NCI-H524 treated with DMSO at 0.1 percent for 48 hours (cell line): ENCODE measurements at regions not wholly inside any gene's neighbourhood (a gene's known extent, or its start where the extent isn't known, plus 50 kb on each side); places are given as distances from the start of the nearest gene placed in this dataset.
"Not testable (repeated sequence)": the region's sequence is repeated elsewhere in the genome, so short reads cannot be mapped to it uniquely, and the experiment has no call there.

ENCODE experiments used
- DNase-seq: peaks from one replicate; lab custom pipeline; 2025; lab: John Stamatoyannopoulos, UW

DNA sequence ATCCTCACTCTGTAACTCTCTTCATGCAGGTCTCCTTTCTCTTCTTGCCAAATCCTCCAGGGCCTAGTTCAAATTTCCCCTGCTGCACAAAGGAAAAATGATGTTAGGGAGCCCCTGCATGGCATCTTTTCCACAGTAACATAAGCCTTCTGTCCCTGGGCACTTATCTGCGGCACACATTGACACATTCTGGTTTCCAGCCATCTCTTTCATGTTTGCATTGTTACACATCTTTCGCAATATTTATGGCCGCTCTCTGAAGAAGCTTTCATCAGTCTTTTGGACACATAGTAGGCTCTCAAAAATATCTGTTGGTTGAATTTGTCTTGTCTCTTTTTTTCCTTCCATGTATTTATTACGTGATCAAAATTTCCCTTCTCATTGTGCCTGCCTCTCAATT is 1806.1 kb upstream of the PIK3C3 start:
- no peak for DNase-seq

DNA sequence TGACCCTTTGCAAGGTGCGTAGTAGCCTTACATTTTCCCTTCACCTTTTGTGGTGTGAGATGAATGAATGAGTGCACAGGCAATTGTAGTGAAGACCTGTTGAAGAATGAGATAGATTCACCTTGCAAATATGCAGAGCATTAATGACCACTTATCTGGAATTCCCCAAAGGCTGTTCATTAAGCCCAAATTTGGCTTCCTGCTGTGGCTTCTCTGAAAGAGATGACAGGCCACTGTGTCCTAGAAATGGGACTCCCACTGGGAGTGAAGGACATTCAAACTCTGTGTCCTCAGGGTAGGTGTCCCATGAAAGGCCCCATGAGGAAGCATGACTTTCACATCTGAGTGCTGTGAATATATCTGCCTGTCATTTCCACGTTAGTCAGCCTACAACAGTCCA is 1821.8 kb upstream of the PIK3C3 start:
- no peak for DNase-seq

DNA sequence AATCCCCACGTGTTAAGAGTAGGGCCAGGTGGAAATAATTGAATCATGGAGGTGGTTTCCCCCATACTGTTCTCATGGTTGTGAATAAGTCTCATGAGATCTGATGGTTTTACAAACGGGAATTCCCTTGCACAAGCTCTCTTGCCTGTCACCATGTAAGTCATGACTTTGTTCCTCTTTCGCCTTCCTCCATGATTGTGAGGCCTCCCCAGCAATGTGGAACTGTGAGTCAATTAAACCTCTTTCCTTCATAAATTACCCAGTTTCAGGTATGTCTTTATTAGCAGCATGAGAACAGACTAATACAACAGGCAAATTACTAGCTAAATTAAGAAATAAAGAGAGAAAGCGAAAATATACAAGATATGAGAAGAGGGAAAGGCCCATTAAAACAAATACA is 1822.6 kb upstream of the PIK3C3 start:
- not testable (repeated sequence) for DNase-seq

DNA sequence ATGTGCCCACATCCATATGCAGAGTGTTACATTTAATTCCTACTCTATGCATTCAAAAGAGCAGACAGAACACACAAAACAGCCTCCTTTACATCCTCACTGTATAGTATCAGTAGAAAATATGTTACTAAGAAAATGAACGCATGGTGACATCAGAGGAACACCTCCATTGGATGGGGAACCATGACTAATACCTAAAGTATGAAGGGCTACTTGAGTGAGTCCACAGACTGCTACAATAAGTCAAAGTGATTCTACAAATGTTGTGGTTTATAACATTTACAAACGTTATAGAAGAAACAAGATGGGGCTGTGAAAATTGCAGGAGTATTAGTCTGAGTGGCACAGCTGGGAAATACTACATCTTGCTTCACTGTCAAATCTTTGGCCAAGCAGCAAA is 1830.9 kb upstream of the PIK3C3 start:
- DNase-seq, result no peak

DNA sequence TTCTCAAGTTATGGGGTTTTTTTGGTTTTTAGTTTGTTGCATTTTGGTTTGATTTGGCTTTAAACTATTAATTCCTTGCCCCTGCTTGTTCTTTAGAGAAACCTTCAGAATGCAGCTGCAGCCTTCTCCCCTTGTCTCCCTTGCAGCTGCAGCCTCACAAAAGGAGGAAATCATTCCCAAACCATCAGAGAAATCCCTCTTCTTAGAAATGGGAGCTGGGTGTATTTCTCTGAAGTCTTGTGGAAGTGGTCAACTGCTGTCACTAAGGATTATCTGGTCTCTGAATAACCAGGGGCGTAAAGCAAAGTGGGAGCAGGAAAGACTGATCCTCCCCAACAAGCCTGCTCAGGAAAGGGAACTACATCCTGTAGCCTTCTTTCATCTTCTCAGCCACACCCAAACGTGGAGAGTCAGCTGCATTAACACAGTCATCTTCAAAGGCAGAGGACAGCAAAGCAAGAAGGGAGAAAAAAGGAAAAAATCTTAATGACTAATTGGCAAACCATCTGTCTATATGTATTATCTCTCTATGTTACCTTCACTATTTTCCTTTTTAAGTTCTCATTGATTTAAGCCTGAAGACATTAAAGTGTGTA is 1834.1 kb upstream of the PIK3C3 start:
- no peak for DNase-seq

DNA sequence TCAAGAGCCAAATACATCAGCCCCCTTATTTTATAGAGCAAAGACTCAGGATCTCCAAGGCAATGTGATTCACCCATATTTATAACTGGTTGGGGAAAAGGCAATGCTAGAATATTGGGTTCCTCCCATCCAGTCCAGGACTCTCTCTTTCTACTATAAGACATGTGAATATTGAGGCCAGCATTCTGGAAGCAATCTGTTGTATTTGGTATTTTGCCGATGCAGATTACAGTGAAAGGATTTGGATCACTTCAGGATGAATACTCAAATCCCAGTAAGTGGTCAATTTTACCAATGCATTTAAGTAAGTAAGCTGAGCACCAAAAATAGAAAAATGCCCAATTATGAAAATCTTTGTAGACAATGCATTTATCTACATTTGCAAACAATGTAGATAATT is 1834.7 kb upstream of the PIK3C3 start:
- DNase-seq, result no peak

DNA sequence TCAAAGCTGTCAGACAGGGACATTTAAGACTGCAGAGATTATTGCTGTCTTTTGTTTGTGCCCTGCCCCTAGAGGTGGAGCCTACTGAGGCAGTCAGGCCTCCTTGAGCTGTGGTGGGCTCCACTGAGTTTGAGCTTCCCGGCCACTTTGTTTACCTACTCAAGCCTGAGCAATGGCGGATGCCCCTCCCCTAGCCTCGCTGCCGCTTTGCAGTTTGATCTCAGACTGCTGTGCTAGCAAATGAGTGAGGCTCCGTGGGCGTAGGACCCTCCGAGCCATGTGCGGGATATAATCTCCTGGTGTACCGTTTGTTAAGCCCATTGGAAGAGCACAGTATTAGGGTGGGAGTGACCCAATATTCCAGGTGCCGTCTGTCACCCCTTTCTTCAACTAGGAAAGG is 1835.5 kb upstream of the PIK3C3 start:
- not testable (repeated sequence) for DNase-seq

DNA sequence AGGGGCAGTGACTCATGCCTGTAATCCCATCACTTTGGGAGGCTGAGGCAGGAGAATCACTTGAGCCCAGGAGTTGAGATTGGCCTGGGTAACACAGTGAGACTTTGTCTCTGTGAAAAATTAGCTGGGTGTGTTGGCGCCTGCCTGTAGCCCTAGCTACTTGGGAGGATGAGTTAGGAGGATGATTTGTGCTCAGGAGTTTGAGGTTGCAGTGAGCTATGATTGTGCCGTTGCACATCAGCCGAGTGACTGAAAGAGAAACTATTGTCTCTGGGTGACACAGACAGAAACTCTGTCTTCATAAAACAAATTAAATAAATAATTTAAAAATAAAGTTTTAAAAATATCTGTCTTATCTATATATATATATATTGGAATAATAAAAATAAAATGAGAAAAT is 1844.6 kb upstream of the PIK3C3 start:
- no peak for DNase-seq

DNA sequence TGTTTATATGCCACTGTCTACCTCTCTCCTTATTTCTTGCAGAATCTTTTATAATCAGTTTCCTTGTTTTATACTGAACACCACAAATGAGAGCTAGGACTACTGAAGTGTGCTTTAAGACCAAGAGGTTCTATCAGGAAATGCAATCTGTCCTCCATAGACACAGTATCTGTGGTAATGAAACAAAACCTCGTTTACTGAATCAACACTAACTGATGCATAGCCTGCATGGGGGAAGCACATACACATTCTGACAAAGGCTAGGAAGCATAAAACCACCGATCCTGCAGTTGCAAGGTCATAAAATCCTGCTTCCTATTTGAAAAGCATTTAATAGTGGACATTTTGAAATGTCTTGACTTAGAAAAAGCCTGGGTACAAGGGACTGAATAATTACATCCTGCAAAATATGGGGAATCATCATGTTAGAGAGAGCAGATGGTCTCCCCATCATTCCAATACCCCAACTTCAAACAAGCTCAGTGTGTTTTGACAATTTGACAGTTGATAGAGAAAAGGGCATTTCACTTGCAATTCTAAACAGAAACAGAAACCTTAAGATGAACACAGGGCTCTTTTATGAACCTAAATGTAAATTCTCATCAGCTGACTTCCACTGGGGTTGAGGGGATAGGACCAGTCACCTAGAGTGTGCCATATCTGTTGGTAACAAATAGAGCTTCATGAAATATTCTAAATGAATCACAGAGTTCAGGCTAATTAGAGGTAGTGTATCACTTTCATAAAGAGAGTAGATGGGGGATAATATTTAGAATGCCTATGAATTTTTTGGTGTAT is 1845.6 kb upstream of the PIK3C3 start:
- DNase-seq, result no peak

DNA sequence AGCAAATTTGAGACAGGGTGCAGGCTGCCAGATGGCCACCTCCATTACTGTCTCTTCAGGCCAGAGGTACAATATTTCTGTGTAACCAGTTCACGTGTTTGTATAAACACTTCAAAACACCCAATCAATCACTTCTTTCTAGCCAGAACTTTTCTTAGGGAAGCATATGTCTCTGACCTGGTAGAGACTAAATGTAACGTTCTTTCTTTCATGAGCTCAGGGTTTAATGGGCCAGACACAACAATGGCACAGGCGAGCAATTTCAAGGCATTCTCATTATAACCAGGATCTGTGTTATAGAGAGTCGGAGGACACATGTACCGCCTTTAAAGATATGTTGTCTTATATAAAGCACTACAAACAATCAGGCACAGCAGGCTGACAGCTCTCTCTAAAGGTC is 1846.4 kb upstream of the PIK3C3 start:
- DNase-seq, result no peak

DNA sequence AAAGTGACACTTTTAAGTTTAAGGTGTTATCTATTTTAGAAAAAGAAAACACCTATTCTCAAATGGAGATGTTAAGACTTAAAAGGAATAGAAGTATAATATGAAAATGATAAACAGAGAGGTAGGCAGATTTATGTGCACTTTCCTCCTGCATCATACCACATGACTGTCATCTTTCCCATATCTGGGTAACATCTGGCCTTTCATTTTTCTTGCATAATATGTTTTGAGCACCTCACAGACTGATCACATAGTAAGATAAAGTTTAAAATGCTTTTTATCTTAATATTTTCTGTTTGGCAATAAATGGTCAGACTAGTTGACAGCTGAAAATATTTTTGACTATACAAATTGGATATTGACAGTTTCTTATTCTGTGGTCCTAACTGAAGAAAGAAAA is 1852.1 kb upstream of the PIK3C3 start:
- no peak for DNase-seq

DNA sequence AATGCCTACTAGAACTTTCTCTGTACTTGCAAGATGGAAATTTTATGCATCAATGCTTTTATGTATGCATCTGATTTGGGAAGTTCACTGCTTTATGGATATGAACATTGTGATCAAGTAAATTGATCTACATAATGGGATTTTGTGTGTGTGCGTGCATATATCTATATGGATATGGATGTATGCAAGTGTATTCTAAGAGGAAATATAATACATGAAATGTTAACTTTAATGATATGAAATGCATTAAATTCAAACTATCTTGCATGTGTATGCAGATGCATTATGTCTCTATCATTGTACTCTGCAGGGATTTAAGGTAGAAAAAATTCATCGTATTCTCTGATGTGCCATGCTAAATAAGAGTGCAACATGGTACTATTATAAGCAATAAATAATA is 1855.4 kb upstream of the PIK3C3 start:
- no peak for DNase-seq

DNA sequence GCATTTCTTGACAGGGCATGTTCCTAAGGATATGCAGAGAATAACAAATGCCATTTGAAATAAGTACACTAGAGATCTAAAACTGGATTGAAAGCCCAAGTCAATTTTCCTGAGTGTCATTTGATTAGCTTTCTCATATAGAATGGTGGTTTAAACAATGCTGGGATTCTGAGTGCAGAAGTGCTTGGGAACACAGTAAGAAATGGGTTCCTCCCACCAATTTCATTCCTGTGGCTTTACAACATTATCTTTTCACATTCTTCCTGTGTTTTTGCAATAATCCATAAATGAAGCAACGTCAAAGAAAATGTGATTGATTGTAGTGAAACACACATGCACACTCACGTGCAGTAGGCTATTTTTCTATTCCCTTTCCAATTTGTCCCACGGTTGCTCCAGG is 1858.4 kb upstream of the PIK3C3 start:
- no peak for DNase-seq

DNA sequence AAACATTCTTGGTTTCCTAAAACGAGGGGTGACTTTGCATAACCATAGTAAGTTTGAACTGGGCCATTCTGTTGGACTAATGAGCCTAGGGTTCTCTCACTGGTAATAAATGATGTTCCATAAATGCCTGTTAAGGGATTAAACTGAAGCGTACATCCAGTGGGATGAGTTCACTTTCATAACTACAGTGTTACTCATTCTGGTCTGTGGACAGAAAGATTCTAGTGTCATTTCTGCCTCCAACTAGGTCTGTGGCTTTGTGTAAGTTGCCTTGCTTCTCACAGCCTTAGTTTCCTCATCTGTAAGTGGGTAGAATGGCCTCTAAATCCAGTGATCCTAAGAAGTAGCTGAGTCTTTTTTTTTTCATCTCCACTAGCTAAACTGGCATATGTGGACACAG is 1860.6 kb upstream of the PIK3C3 start:
- DNase-seq, result no peak

DNA sequence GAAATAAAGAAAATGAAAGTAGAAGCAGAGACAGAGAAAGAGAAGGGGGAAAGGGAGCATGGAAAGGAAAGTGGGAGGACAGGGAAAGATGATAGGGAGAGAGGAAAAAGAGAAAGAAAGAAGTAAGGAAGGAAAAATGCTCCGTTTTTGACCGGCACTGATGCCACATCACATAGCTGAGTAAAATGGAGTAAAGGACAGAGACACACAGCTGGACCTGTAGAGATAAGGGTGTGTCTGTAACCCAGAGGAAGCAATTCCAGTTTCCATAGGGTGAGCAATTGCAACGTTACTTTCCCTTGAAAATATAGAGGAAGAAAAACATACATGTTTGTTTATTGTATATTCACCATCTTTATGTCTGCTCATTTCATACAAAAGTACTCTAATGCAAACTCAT is 1866.9 kb upstream of the PIK3C3 start:
- DNase-seq, result no peak

DNA sequence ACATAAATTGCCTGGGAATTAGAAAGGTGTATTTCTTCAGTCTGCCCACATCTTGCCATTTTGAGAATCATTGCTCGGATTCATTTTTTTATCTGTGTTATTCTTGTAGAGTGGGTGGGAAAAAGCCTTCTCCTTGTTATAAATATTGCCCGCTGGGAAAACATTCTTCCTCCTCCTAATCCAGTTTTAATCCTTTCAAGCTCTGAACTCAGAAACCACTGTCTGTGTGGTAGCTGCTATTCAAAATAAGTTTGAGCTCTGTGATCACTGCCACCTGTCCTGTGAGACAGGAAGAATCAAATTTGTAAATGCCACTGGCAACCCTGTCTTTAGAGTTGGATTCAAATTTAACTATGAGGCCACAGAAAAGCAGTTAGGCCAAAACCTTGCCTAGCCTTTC is 1875.2 kb upstream of the PIK3C3 start:
- peak; percentile 26 for DNase-seq

DNA sequence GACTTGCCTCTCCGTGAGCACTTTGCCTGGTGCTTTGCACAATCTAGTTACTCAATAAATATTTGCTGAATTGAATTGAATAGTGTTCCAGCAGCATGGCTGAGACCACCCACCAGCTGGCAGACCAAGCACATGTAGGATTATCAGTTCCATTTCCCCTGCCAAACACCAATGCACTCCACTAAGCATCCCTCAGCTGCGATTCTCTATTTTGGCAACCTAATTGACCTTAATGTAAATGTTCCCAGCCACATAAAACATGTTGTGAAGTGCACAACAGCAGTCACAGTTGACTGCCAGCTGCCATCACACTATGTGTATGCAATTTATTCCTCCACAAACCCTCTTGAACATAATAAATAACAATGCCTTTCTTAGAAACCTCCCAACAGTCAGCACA is 1879.4 kb upstream of the PIK3C3 start:
- DNase-seq, result no peak

DNA sequence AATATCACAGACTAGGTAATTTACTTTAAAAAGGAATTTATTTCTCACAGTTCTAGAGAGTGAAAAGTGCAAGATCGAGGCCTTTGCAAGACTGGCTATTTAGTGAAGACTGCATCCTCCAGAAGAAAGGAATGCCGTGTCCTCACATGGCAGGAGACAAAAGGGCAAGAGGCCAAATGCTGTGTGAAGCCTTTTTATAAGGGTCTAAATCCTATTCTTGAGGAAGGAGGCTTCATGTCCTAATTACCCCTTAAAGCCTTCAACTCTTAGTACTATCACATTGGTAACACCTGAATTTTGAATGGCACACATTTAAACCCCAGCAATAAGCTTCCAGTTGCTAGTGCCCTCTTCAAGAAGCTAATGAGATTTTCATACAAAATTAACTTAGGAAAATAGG is 1882.3 kb upstream of the PIK3C3 start:
- DNase-seq, result peak; percentile 55

DNA sequence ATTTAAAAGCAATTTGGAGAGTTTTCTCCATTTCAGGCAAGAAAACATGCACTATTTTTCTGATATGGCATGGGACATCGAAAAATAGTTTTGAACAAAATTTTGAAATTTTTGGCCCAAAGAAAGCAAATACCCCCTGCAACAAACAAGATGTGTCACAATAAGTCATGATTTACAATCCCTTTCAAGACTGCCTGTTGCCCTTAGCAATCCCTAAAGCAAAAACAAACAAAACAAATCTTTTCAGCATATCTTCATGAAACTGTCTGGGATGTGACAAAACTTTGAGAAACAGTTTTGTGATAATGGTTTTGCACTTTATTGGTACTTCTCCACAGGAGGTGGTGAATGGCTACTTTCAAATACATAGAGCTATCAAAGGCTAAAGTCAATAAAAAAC is 1888.7 kb upstream of the PIK3C3 start:
- DNase-seq, result no peak

DNA sequence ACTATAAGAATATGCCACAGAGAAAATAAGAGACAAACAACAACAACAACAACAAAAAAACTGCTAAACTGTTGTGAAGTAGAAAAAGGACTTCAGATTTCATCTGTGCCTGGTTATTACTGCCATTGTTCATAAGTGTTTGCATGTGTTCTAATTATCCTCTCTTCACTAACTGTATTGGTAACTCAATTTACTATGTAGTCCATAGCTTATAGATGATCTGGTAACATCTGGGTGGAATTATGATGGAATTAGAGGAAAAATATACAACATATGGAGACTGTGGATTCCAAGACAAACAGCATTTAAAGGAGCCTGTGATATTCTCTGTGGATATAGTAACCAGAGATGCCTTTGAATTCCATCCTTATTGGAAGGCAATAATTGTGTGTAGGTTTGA is 1891.5 kb upstream of the PIK3C3 start:
- no peak for DNase-seq

DNA sequence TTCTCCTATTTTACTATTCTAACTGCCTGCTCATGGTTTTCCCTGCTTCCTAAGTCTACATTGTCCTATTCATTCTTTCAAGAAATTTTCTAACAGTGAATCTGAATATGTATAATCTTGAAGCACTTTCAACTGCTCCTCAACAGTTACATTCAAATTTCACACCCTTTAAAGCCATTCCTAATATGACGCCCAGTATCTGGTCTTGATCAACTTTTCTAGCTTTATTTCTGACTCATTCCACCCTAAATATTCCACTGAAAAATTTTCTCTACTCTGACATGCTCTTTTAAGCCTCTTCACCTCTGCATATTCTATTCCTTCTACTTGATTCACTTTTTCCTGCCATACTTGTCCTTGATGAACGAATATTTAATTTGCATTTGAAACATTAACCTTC is 1893.9 kb upstream of the PIK3C3 start:
- no peak for DNase-seq

DNA sequence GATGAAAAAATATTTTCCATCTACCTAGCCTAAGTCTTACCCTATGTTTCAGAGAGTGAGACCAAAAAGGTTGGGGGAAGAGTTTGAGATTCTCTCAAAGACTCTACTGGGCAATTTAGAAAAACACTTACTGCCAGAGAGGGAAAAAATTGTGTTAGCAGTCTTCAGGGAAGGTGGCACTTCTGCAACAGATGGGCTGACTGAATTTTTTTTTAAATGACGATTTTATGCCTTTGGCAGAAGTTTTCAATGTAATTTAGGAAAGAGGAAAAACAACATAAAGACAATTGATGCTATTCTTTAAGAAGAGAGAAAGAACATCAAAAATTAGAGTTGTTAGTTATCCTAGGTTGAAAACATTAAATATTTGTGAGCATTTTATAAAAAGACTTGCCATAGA is 1894.5 kb upstream of the PIK3C3 start:
- no peak for DNase-seq

DNA sequence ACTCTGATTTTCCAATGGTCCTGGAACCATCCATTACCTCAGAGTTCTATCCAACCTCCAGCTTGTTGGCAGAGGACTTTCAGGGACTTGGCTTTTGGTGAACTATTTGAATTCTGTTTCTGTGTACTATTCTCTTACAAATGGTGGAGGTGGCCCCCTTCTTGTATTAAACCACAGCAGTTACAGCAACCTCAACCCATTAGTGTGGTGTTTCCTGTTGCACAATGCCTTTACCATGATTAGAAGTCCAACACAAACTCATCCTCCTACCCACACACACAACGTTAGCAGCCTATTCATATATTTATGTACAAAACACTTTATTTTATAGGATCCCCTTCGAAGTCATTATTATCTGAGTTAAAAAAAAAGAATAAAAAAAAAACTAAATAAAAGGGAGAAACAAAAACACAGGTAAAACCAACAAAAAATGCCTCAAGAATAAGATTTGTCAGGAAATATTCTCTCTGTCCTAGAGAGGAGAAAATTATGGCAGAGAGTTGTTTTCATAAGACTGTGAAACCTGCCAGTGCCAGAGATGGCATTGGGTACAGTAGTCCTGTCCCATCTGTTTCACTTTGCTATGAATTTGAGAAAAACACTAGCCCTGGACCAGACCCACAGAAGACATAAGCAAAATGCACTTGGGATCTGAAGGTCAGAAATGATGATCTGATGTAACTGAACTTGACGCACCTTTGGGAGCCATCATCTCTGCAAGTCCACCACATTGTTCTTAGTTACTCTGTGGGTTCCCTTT is 1896.0 kb upstream of the PIK3C3 start:
- DNase-seq, result no peak
